ENCODE measurements at regions not wholly inside any gene's neighbourhood (a gene's known extent, or its start where the extent isn't known, plus 50 kb on each side); places are given as distances from the start of the nearest gene placed in this dataset.

DNA sequence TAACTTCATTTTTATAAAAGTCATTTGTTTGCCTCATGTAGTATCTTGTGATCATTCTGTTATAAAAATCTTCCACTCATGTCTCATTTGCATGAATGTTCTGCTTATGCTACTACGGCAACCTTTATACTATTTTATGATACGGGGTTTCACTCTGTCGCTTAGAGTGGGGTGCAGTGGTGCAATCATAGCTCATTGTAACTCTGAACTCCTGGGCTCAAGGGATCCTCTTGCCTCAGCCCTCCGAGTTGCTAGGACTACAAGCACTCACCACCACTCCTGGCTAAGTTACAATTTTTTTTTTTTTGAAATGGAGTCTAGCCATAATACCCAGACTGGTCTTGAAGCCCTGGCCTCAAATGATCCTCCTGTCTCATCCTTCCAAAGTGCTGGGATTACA is 154.4 kb upstream of the PREP start:
- DNase-seq = no peak
- no peak overlapping the region for H3K4me3 Mint-ChIP-seq
- H3K27me3 Mint-ChIP-seq = peaks cover 15% of the 10 kb centered on the region
- peaks cover 8% of the 10 kb centered on the region for H3K9me3 Mint-ChIP-seq
- peaks cover 6% of the 10 kb centered on the region for H3K36me3 Mint-ChIP-seq
- no peaks in the 10 kb centered on the region for H3K4me1 Mint-ChIP-seq
- POLR2A ChIA-PET = no interaction called here
- ATAC-seq (ENCODE audit: low read depth) = no peak
- H3K27ac Mint-ChIP-seq = no peak overlapping the region

DNA sequence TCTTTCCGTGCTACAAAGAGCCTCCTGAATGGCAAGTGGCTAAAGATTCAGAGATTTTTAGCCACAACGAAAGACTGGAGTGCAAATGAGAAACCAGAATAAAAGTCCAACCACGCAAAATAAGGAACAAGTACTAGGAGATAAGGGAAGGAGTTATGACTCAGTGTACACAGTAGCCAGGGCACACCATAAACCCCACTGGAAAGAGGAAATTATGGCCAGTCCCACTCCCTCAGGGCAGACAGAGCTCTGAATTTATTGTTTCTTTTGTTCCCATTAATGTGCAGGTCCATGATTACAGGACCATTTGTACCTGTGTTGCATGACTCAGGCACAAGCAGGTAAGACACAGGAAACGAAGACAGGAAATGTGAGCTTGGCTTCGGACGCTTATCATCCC is 150.3 kb upstream of the PREP start:
- Mint-ChIP-seq H3K9me3 (peaks cover 8% of the 10 kb centered on the region), H3K4me3 (no peak overlapping the region), H3K36me3 (peaks cover 6% of the 10 kb centered on the region), H3K4me1 (no peaks in the 10 kb centered on the region), H3K27ac (no peak overlapping the region), H3K27me3 (peaks cover 25% of the 10 kb centered on the region)
- DNase-seq = no peak
- POLR2A ChIA-PET = no interaction called here
- ATAC-seq (ENCODE audit: low read depth) = no peak

DNA sequence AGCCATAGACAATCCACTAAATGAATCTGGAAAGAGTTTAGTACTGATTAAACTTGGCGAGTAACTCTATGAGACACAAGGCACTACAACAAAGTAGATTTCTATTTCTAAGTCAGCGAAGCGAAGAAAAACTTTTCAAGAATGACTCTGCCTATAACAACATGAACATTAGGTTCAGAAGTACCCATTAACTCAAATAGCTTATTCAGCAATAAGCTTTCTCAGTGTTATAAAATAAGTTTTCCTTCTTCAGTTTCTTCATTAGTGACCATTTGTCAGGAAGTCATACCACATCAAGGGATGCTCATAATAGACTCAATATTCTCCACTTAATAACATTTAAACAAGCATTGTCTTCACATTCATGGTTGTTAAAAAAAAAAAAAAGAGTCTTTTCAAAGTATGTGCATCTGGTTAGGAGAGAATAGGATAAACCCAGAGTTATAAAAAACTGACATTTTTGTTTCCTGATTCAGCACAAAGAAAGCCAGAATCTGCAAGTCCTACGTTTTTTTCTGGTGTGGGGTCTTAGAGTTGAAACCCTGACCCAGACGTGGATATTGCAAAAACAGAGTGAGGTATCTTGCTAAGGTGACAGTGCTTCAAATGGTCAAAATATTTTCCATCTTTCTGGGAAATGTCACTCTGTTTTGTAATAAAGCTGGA is 148.2 kb upstream of the PREP start:
- H3K9me3 Mint-ChIP-seq = peaks cover 3% of the 10 kb centered on the region
- H3K27me3 Mint-ChIP-seq = peaks cover 21% of the 10 kb centered on the region
- POLR2A ChIA-PET = no interaction called here
- H3K4me1 Mint-ChIP-seq = no peaks in the 10 kb centered on the region
- DNase-seq (no peak), ATAC-seq (ENCODE audit: low read depth) (no peak)
- no peak overlapping the region for H3K4me3 Mint-ChIP-seq
- H3K27ac Mint-ChIP-seq = no peak overlapping the region
- H3K36me3 Mint-ChIP-seq = peaks cover 2% of the 10 kb centered on the region

DNA sequence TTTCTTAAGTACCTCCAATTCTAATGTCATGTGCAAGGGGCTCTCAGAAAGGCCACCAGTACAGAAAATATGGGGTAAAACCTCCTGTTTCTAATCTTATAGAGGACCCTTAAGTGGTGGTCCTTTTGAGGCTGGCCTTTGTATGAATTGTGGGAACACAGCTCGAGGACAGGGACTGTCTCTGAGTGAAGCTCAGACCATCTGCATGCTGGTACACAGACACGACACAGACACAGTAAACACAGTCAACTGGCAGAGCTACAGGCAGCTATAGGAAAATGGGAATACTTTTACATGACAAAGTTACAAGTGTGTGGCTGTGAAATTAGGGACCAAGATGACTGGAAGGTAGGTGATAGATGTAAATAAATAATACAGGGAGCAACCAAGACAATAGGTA is 143.9 kb upstream of the PREP start:
- Mint-ChIP-seq H3K27ac (no peak overlapping the region), H3K4me3 (no peak overlapping the region), H3K27me3 (peaks cover 27% of the 10 kb centered on the region), H3K4me1 (no peaks in the 10 kb centered on the region), H3K9me3 (no peaks in the 10 kb centered on the region), H3K36me3 (no peaks in the 10 kb centered on the region)
- ATAC-seq (ENCODE audit: low read depth) (no peak), DNase-seq (no peak)
- POLR2A ChIA-PET = no interaction called here

DNA sequence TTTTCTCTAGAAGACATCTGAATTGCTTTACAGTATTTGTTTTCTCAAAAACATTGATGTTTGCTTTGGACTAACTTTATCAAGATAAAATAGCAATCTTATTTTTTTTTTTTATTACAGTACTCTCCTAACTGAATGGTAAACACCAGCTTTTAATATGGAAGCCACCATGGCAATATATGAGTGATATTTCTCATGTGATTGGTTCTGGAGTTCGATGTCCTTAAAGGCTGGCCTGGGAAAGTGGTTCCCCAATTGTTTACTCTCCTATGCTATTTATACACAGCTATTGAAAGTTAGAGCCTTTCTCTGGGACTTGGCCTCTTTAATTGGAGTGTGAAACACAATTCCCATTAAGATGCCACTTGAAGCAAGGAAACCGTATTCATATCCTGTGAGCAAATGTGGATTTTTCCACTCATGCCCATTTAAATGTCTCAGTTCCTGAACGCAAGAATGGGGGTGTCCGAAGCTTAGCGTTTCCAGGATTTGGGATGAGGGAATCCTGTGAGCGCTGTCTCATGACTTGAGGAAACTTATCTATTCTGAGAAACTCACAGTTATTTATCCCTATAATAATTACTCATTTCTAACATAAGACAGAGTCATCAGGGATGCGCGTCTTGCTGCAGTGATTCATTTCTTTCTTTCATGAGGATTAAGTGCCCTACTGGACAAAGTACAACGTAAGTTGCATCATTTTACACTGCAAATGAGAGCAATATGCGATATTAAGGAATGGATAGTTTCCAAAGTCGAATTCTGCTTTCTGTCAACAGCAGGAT is 143.3 kb upstream of the PREP start:
- Mint-ChIP-seq H3K36me3 (no peaks in the 10 kb centered on the region), H3K27me3 (peaks cover 27% of the 10 kb centered on the region), H3K4me1 (no peaks in the 10 kb centered on the region), H3K9me3 (no peaks in the 10 kb centered on the region), H3K4me3 (no peak overlapping the region), H3K27ac (no peak overlapping the region)
- no peak for ATAC-seq (ENCODE audit: low read depth)
- POLR2A ChIA-PET = no interaction called here
- no peak for DNase-seq

DNA sequence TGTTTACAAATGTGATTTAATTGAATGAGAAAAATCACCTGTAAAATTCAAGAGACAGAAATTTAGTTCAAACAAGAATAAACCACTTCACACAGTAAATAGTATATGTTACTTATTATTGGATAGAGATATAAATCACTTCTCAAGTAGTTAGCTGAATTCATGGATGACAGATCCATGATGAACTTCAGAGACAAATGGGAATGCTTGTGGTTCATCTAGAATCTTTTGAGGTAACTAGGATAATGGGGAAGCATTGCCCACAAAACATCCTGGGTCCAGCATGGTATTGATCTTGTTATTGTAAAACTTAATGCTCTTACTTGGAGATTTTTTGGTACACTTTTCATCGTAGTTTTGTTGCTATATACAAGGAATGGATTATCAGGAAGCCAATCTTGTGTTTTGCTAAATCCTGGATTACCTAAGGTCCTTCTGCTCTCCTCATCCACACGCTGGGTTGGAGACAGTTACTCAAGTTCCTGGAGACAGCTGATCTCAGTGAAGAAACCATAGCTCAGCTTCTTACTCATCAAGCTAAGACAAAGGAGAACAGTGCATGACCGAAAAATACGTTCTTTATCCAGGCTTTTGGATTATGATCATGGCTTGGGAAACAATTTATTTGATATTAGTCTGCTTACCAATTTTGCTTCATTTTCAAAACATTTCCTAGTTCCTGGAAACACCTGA is 142.5 kb upstream of the PREP start:
- no peak overlapping the region for H3K27ac Mint-ChIP-seq

DNA sequence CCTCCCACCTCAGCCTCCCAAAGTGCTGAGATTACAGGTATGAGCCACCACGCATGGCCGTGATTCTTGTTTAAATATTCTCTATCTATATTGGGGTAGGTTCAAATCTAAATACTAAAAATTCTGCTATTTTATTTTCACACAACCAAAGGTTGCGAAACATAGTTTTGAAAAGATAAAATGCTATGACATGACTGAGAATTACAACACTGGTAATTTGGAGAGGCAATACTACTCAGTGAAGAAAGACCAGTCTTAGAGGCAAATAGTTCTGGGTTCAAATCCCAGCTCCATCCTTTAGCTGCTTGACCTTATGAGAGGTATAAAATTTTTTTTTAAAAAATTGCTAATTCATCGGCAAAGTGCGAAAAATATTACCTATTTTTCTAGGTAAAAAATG is 137.0 kb upstream of the PREP start:
- peaks cover 18% of the 10 kb centered on the region for H3K27me3 Mint-ChIP-seq
- POLR2A ChIA-PET = no interaction called here
- H3K9me3 Mint-ChIP-seq = no peaks in the 10 kb centered on the region
- H3K27ac Mint-ChIP-seq = no peak overlapping the region
- no peaks in the 10 kb centered on the region for H3K36me3 Mint-ChIP-seq
- ATAC-seq (ENCODE audit: low read depth) = no peak
- no peaks in the 10 kb centered on the region for H3K4me1 Mint-ChIP-seq
- no peak overlapping the region for H3K4me3 Mint-ChIP-seq
- no peak for DNase-seq

More for the DNA sequence above, 142.5 kb upstream of the PREP start:
- POLR2A ChIA-PET = interaction anchor here (0.6 kb wide), 1 partner anchor 286 kb away, joined by 6 read pairs; no protein-coding TSS in a partner anchor
- H3K9me3 Mint-ChIP-seq = no peaks in the 10 kb centered on the region
- ATAC-seq (ENCODE audit: low read depth) (no peak), DNase-seq (no peak)
- peaks cover 23% of the 10 kb centered on the region for H3K27me3 Mint-ChIP-seq
- no peaks in the 10 kb centered on the region for H3K36me3 Mint-ChIP-seq
- no peak overlapping the region for H3K4me3 Mint-ChIP-seq
- H3K4me1 Mint-ChIP-seq = no peaks in the 10 kb centered on the region

DNA sequence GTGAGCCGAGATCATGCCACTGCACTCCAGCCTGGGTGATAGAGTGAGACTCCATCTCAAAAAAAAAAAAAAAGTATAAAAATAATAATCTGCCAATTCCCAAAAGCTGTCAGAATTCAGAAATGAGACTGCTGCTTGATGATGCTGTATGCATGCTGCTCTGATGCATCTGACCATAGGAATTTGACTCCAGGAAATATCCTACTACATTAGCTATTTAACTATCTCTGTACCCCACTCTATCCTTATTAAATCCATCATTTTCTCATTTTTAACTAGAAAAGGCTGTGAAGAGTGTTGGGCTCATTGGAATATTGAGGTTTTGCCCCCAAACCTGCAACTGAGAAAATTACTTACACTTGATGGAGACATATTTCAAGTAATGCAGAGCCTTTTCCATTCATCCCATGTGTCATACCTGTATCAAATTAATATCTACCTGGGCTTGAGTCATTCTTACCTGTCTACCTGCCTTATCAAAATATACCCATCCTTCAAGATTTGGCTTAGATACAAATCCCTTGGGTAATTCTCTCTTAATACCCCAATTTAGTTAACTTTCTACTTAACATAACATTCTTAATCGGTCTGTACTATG is 135.2 kb upstream of the PREP start:
- DNase-seq (no peak), ATAC-seq (ENCODE audit: low read depth) (no peak)
- Mint-ChIP-seq H3K27ac (no peak overlapping the region), H3K4me3 (no peak overlapping the region), H3K36me3 (no peaks in the 10 kb centered on the region), H3K9me3 (no peaks in the 10 kb centered on the region), H3K4me1 (no peaks in the 10 kb centered on the region), H3K27me3 (peaks cover 13% of the 10 kb centered on the region)
- POLR2A ChIA-PET = no interaction called here

DNA sequence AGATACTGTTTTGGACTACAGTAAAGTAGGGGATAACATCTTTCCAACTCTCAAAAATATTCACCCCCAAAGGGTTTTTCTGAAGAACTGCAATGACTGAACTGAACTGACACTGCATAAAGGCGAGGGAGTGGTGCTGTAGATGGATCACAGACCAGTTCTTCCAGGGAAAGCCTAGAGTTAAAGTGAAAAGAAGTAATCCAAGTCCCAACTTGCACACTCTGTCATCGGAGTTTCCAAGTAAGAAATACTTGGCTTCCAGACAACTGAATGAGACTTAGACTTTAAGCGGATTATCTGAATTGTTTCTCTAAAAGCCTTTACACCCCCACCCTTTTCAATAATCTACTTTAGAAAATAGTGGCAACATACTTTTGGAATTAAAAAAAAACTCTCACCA is 134.1 kb upstream of the PREP start:
- Mint-ChIP-seq H3K9me3 (no peaks in the 10 kb centered on the region), H3K4me3 (no peak overlapping the region), H3K27ac (no peak overlapping the region), H3K4me1 (no peaks in the 10 kb centered on the region), H3K36me3 (no peaks in the 10 kb centered on the region), H3K27me3 (peaks cover 22% of the 10 kb centered on the region)
- POLR2A ChIA-PET = no interaction called here
- no peak for ATAC-seq (ENCODE audit: low read depth)
- DNase-seq = no peak

DNA sequence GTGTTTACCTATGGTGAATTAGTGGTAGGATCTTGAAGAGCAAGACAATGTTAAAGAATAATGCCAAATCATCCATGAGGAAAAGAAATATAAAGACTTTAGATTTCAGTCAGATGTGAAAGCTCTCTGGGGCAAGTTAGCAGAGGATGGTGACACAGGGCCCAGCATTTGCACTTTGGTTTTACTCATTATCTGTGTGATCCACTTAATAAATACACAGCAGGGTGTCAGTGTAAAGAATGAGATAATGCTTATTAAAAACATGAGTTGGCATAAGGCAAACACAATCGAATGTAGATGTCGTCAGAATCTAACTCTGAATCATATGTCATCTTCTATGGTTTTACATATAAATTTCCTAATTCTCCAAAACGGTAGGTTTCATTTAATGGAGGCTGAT is 130.4 kb upstream of the PREP start:
- Mint-ChIP-seq H3K9me3 (no peaks in the 10 kb centered on the region), H3K4me3 (no peak overlapping the region), H3K27me3 (peaks cover 33% of the 10 kb centered on the region), H3K4me1 (no peaks in the 10 kb centered on the region), H3K36me3 (no peaks in the 10 kb centered on the region), H3K27ac (no peak overlapping the region)
- no peak for ATAC-seq (ENCODE audit: low read depth)
- POLR2A ChIA-PET = no interaction called here
- no peak for DNase-seq

DNA sequence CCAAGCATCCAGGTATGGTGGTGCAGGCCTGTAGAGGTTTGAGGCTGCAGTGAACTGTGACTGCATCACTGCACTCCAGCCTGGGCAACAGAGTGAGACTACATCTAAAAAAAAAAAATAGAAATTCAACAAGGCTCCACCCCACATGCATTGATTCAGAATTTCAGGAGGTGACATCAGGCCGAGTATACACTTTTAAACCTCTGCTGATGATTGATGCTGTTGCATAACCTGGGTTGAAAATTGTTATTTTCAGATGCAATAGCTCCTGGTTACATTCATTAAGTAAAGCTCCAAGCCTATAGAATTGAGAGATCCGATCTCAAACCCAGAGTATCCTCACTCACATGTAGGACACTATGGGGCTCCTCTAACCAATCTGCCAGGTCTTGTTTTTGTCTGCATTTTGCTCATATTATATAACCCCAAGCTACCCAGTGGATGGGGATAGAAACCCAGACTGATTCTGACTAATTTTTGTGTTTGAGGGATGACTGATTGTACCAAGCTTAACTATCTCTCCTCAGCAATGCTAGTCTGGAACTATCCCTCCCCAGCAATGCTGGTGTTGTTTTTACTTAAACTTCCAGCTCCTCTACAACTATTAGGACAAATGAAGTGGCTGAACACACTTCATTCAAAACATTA is 123.5 kb upstream of the PREP start:
- H3K4me1 Mint-ChIP-seq = no peaks in the 10 kb centered on the region
- peaks cover 14% of the 10 kb centered on the region for H3K27me3 Mint-ChIP-seq
- H3K27ac Mint-ChIP-seq = no peak overlapping the region
- ATAC-seq (ENCODE audit: low read depth) = no peak
- no peak for DNase-seq
- H3K36me3 Mint-ChIP-seq = no peaks in the 10 kb centered on the region
- H3K9me3 Mint-ChIP-seq = no peaks in the 10 kb centered on the region
- POLR2A ChIA-PET = no interaction called here
- H3K4me3 Mint-ChIP-seq = no peak overlapping the region

DNA sequence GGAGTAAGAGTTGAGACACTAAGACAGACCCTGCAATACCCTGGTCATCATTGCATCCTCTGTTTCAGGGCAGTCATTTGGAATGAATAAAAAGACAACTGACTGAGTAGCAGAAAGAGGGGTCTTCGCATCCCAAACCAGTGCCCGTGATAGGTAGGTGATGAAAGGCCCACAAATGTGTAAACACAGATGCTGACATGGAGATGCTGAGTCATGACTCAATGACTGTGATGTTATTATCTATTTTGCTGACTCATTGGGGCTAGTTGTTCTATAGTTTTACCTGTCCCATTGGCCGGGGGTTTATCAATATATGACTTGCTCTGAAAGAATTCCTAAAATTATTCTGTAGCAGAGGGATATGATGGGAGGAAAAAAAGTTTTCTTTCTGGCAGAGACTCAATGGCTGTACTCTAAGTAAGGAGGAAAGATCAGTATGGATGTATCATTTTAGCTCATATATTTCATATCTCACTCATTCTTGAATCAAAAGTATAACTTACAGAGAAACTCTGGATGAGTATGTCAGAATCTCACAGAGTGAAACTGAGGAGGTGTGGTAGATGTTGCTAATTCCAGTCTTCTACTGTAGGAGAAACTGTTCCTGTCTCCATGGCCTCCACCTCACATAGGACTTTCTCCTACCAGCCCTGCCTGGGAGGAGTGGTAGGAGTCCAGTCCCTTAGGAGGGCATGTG is 119.9 kb upstream of the PREP start:
- Mint-ChIP-seq H3K36me3 (peaks cover 3% of the 10 kb centered on the region), H3K27me3 (peaks cover 6% of the 10 kb centered on the region), H3K9me3 (peaks cover 2% of the 10 kb centered on the region), H3K4me3 (no peak overlapping the region), H3K4me1 (no peaks in the 10 kb centered on the region), H3K27ac (no peak overlapping the region)
- DNase-seq (no peak), ATAC-seq (ENCODE audit: low read depth) (no peak)
- POLR2A ChIA-PET = no interaction called here

DNA sequence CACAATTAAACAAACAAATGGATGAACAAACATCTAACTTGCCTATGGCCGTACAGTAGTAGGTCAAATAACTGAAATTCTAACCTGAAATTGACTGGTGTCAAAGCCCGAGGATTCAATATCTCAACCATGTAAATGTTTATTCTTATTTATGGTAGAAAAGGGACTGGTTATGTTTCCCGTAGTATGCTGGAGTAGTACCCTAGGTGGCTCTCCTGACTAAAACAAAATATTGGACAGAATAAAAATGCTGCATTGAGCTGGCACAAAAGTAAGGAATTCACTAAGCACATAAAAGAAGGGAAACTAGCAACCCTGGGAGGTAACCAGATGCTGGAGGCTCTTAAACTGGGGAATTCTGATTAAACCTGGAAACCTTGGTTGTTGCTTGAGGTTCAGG is 117.1 kb upstream of the PREP start:
- ATAC-seq (ENCODE audit: low read depth) = no peak
- Mint-ChIP-seq H3K9me3 (peaks cover 2% of the 10 kb centered on the region), H3K4me1 (no peaks in the 10 kb centered on the region), H3K27me3 (peaks cover 17% of the 10 kb centered on the region), H3K36me3 (peaks cover 3% of the 10 kb centered on the region), H3K4me3 (no peak overlapping the region), H3K27ac (no peak overlapping the region)
- DNase-seq = no peak
- POLR2A ChIA-PET = no interaction called here
